ENCODE measurements at regions not wholly inside any gene's neighbourhood (a gene's known extent, or its start where the extent isn't known, plus 50 kb on each side); places are given as distances from the start of the nearest gene placed in this dataset.
A peak's percentile ranks its signal among the peaks of the same experiment; 100 is the strongest.

DNA sequence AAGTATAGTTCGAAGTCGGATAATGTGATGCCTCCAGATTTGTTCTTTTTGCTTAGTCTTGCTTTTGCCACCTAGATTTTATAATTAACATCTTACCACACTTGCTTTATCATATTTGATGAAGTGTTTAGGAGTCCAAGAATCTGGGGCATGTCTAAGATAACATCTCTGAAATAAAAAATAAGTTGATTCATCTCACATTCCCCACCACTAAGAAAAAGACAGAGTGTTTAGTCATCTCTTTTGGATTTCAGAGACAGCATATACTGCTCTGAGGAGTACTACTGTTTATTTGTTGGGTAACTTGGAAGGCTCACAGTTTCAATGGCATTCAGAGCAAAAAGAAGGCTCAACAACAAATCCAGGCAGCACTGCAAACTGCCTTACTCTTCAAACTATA, 324.2 kb upstream of the ATP11B start:
- H3K27me3 ChIP-seq (ENCODE audit: control insufficient read depth, insufficient read depth, low read length): no peaks in the 10 kb centered on the region
- no peaks in the 10 kb centered on the region for H3K9me3 ChIP-seq (replicated peaks; ENCODE audit: control insufficient read depth, low read depth, low read length)
- H3K36me3 ChIP-seq (ENCODE audit: control insufficient read depth, insufficient read depth, low read length): no peaks in the 10 kb centered on the region
- no peaks in the 10 kb centered on the region for H3K4me1 ChIP-seq (ENCODE audit: control insufficient read depth, insufficient read depth, low read length)
- no peak overlapping the region for H3K4me3 ChIP-seq (ENCODE audit: low read length)
- no peak for DNase-seq
- H3K27ac ChIP-seq (ENCODE audit: low read length): no peak overlapping the region
- no CpG with 5 or more reads among the region's 2 CpGs for WGBS (ENCODE audit: insufficient coverage)

DNA sequence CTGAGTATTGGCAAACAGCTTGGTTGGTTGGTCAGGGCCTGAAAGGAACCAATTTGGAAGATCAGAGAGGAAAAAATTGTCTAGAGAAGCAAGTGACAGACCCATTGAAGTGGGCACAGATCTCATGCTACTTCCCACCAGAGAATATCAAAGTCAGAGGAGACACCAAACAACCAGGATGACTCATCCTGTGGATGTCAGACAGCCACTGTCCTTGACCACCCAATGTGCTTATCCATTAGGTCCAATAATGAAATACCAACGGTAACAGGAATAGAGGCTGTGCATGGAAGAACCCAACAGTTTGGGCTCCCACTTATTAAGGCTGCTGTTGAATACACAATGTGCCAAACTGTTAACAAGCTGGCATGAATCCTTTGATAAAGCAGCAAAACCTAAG, 323.1 kb upstream of the ATP11B start:
- no peak for DNase-seq
- Histone ChIP-seq H3K4me1 (ENCODE audit: control insufficient read depth, insufficient read depth, low read length) (no peaks in the 10 kb centered on the region), H3K36me3 (ENCODE audit: control insufficient read depth, insufficient read depth, low read length) (no peaks in the 10 kb centered on the region), H3K27me3 (ENCODE audit: control insufficient read depth, insufficient read depth, low read length) (no peaks in the 10 kb centered on the region), H3K9me3 (replicated peaks; ENCODE audit: control insufficient read depth, low read depth, low read length) (no peaks in the 10 kb centered on the region), H3K4me3 (ENCODE audit: low read length) (no peak overlapping the region), H3K27ac (ENCODE audit: low read length) (no peak overlapping the region)
- WGBS (ENCODE audit: insufficient coverage): 82% methylated on average over 1 of the region's 1 CpG

GRCh38 chr3:182473191-182473710, 320.1 kb upstream of the ATP11B start:
- no CpG with 5 or more reads among the region's 1 CpG for WGBS (ENCODE audit: insufficient coverage)
- Histone ChIP-seq H3K27ac (ENCODE audit: low read length) (no peak overlapping the region), H3K4me1 (ENCODE audit: control insufficient read depth, insufficient read depth, low read length) (no peaks in the 10 kb centered on the region), H3K4me3 (ENCODE audit: low read length) (no peak overlapping the region), H3K36me3 (ENCODE audit: control insufficient read depth, insufficient read depth, low read length) (no peaks in the 10 kb centered on the region), H3K9me3 (replicated peaks; ENCODE audit: control insufficient read depth, low read depth, low read length) (no peaks in the 10 kb centered on the region), H3K27me3 (ENCODE audit: control insufficient read depth, insufficient read depth, low read length) (no peaks in the 10 kb centered on the region)
- no peak for DNase-seq

- no peak for DNase-seq
- peaks cover 3% of the 10 kb centered on the region for H3K4me1 ChIP-seq (ENCODE audit: control insufficient read depth, insufficient read depth, low read length)
- no peaks in the 10 kb centered on the region for H3K27me3 ChIP-seq (ENCODE audit: control insufficient read depth, insufficient read depth, low read length)
- H3K9me3 ChIP-seq (replicated peaks; ENCODE audit: control insufficient read depth, low read depth, low read length): no peaks in the 10 kb centered on the region
- no peaks in the 10 kb centered on the region for H3K36me3 ChIP-seq (ENCODE audit: control insufficient read depth, insufficient read depth, low read length)
- no peak overlapping the region for H3K27ac ChIP-seq (ENCODE audit: low read length)
- H3K4me3 ChIP-seq (ENCODE audit: low read length): no peak overlapping the region
Measured at GRCh38 chr3:182478369-182478768, 314.9 kb upstream of the ATP11B start.

DNA sequence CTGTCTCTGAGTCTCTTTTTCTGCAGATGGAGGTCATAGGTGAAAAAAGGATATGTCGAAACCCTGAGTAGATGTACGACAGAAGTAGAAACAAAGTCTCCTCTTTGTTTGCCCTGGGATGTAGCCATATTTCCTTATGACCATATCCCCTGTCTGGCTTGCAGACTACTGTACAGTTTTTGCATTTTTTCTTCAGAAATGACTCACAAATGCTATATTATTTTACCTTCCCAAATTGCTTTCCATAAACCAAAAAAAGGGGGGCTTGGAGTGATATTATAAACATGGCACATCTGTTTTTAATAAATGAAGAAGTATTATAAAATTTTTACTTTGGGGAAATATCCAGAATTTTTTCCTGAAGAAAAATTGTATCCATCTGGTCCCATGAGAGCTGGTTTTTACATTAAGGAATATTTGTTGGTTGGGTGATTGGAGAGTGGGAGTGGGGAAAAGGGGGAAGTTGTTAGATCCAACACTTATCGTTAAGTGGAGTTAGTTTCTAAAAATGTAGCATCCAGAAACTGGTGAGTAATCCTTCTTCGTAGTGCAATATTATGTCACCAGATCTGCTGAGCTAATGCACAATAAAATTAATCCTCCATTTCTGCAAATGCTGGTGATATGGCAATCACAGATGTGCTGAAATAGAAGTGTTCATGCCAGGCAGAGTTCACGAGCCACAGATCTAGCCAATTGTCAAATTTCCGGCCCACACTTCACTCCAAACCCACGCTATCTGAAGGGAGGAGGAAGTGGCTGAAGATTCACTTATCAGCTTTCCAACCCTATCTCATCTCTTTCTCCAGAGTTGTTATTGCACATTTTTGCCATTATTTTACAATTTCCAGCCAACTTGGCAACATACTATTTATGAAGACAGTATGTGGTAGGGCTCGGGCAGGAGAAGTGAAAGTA, 313.6 kb upstream of the ATP11B start:
- Histone ChIP-seq H3K27me3 (ENCODE audit: control insufficient read depth, insufficient read depth, low read length) (no peaks in the 10 kb centered on the region), H3K27ac (ENCODE audit: low read length) (no peak overlapping the region), H3K4me1 (ENCODE audit: control insufficient read depth, insufficient read depth, low read length) (peaks cover 3% of the 10 kb centered on the region), H3K36me3 (ENCODE audit: control insufficient read depth, insufficient read depth, low read length) (no peaks in the 10 kb centered on the region), H3K4me3 (ENCODE audit: low read length) (no peak overlapping the region), H3K9me3 (replicated peaks; ENCODE audit: control insufficient read depth, low read depth, low read length) (no peaks in the 10 kb centered on the region)
- DNase-seq: peak; percentile 65
- 40% methylated on average over 1 of the region's 8 CpGs for WGBS (ENCODE audit: insufficient coverage)

- H3K4me3 ChIP-seq (ENCODE audit: low read length): no peak overlapping the region
- H3K36me3 ChIP-seq (ENCODE audit: control insufficient read depth, insufficient read depth, low read length): no peaks in the 10 kb centered on the region
- WGBS (ENCODE audit: insufficient coverage): 57% methylated on average over 1 of the region's 5 CpGs
- H3K9me3 ChIP-seq (replicated peaks; ENCODE audit: control insufficient read depth, low read depth, low read length): no peaks in the 10 kb centered on the region
- DNase-seq: no peak
- peaks cover 3% of the 10 kb centered on the region for H3K4me1 ChIP-seq (ENCODE audit: control insufficient read depth, insufficient read depth, low read length)
- no peak overlapping the region for H3K27ac ChIP-seq (ENCODE audit: low read length)
- no peaks in the 10 kb centered on the region for H3K27me3 ChIP-seq (ENCODE audit: control insufficient read depth, insufficient read depth, low read length)
Measured at GRCh38 chr3:182482705-182483104, 310.6 kb upstream of the ATP11B start.

GRCh38 chr3:182484682-182485081, 308.6 kb upstream of the ATP11B start:
- Histone ChIP-seq H3K4me3 (ENCODE audit: low read length) (no peak overlapping the region), H3K9me3 (replicated peaks; ENCODE audit: control insufficient read depth, low read depth, low read length) (no peaks in the 10 kb centered on the region), H3K27me3 (ENCODE audit: control insufficient read depth, insufficient read depth, low read length) (no peaks in the 10 kb centered on the region), H3K4me1 (ENCODE audit: control insufficient read depth, insufficient read depth, low read length) (peaks cover 3% of the 10 kb centered on the region), H3K36me3 (ENCODE audit: control insufficient read depth, insufficient read depth, low read length) (no peaks in the 10 kb centered on the region), H3K27ac (ENCODE audit: low read length) (no peak overlapping the region)
- 90% methylated on average over 2 of the region's 4 CpGs for WGBS (ENCODE audit: insufficient coverage)
- no peak for DNase-seq

GRCh38 chr3:182485301-182485700, 308.0 kb upstream of the ATP11B start:
- WGBS (ENCODE audit: insufficient coverage): no CpG with 5 or more reads among the region's 3 CpGs
- DNase-seq: peak; percentile 11

GRCh38 chr3:182486463-182486862, 306.8 kb upstream of the ATP11B start:
- Histone ChIP-seq H3K27me3 (ENCODE audit: control insufficient read depth, insufficient read depth, low read length) (no peaks in the 10 kb centered on the region), H3K36me3 (ENCODE audit: control insufficient read depth, insufficient read depth, low read length) (no peaks in the 10 kb centered on the region), H3K4me1 (ENCODE audit: control insufficient read depth, insufficient read depth, low read length) (no peaks in the 10 kb centered on the region), H3K9me3 (replicated peaks; ENCODE audit: control insufficient read depth, low read depth, low read length) (no peaks in the 10 kb centered on the region), H3K27ac (ENCODE audit: low read length) (no peak overlapping the region), H3K4me3 (ENCODE audit: low read length) (no peak overlapping the region)
- DNase-seq: peak; percentile 22
- WGBS (ENCODE audit: insufficient coverage): no CpG with 5 or more reads among the region's 4 CpGs

More at GRCh38 chr3:182485301-182485700, 308.0 kb upstream of the ATP11B start:
- H3K36me3 ChIP-seq (ENCODE audit: control insufficient read depth, insufficient read depth, low read length): no peaks in the 10 kb centered on the region
- H3K4me3 ChIP-seq (ENCODE audit: low read length): no peak overlapping the region
- no peaks in the 10 kb centered on the region for H3K9me3 ChIP-seq (replicated peaks; ENCODE audit: control insufficient read depth, low read depth, low read length)
- H3K27ac ChIP-seq (ENCODE audit: low read length): no peak overlapping the region
- no peaks in the 10 kb centered on the region for H3K4me1 ChIP-seq (ENCODE audit: control insufficient read depth, insufficient read depth, low read length)
- H3K27me3 ChIP-seq (ENCODE audit: control insufficient read depth, insufficient read depth, low read length): no peaks in the 10 kb centered on the region

DNA sequence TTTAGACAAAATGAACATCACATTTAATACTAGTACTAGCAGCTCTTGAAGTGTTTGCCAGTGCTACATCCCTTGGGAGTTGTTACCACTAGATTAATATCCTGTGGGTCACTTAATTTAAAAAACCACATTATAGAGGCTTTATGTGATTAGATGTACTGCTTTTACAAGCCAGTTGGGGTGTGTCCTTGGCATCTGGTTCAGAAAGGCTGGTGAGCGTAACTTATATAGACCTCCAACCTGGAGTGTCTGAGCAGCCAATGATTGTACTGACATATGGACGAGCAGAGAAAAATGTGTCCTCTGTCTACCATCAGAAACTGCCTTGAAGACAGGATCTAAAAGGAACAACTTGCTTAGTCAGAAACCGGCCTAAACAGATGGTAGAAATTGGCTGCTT, 306.2 kb upstream of the ATP11B start:
- 21% methylated on average over 2 of the region's 3 CpGs for WGBS (ENCODE audit: insufficient coverage)
- H3K4me3 ChIP-seq (ENCODE audit: low read length): no peak overlapping the region
- H3K36me3 ChIP-seq (ENCODE audit: control insufficient read depth, insufficient read depth, low read length): no peaks in the 10 kb centered on the region
- H3K9me3 ChIP-seq (replicated peaks; ENCODE audit: control insufficient read depth, low read depth, low read length): no peaks in the 10 kb centered on the region
- no peaks in the 10 kb centered on the region for H3K27me3 ChIP-seq (ENCODE audit: control insufficient read depth, insufficient read depth, low read length)
- peak; percentile 22 for DNase-seq
- H3K27ac ChIP-seq (ENCODE audit: low read length): no peak overlapping the region
- no peaks in the 10 kb centered on the region for H3K4me1 ChIP-seq (ENCODE audit: control insufficient read depth, insufficient read depth, low read length)
